HG02763 (cell line): ENCODE measurements at regions not wholly inside any gene's neighbourhood (a gene's known extent, or its start where the extent isn't known, plus 50 kb on each side); places are given as distances from the start of the nearest gene placed in this dataset.
"Not testable (repeated sequence)": the region's sequence is repeated elsewhere in the genome, so short reads cannot be mapped to it uniquely, and the experiment has no call there.

ENCODE experiments used
- ATAC-seq: cut with Tn5 transposase; IDR thresholded peaks from one replicate; pipeline ENCODE4 v1.9.1; 2021; ENCODE audit warnings: mild to moderate bottlenecking, moderate library complexity; ENCODE audit not compliant: unreplicated experiment

DNA sequence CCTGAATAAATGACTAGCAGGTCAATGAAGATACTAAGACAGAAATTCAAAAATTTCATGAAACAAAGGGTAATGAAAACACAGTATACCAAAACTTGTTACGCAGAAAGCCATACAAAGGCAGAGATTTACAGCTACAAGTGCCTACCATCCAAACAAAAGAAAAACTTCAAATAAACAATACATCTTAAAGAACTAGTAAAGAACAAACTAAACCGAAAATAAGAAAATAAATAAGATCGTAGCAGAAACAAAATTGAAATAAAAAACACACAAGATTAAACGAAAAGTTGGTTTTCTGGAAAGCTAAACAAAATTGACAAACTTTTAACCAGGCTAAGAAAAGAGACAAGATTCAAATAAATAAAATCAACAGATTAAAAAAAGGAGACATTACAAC, 51.5 kb downstream of the VPREB1 start:
- not testable (repeated sequence) for ATAC-seq

DNA sequence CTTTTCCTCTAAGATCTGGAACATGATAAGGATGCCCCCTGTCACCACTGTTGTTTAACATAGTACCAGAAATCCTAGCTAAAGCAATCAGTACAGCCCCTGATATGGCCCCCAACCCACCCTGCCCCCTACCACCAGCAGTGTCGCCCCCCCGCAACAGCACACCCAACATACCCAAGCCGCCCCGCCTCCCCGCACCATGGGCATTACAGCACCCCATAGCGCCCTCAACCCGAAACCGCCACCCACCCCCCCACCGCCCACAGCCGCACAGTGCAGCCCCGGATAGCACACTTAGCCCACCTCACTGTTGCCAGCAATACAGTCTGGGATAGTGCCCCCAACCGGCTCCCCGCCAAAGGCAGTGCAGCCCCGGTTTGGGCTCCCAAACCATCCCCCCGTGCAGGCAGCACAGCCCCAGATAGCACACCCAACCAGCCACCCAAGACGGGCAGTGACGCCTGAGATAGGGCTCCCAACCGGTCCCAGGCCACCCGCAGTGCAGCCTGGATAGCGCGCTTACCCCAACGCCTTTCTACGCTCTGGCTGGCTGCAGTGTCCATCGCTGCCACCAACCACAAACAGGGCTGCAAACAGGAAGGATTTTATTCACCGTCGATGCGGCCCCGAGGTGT, 52.7 kb downstream of the VPREB1 start:
- not testable (repeated sequence) for ATAC-seq

DNA sequence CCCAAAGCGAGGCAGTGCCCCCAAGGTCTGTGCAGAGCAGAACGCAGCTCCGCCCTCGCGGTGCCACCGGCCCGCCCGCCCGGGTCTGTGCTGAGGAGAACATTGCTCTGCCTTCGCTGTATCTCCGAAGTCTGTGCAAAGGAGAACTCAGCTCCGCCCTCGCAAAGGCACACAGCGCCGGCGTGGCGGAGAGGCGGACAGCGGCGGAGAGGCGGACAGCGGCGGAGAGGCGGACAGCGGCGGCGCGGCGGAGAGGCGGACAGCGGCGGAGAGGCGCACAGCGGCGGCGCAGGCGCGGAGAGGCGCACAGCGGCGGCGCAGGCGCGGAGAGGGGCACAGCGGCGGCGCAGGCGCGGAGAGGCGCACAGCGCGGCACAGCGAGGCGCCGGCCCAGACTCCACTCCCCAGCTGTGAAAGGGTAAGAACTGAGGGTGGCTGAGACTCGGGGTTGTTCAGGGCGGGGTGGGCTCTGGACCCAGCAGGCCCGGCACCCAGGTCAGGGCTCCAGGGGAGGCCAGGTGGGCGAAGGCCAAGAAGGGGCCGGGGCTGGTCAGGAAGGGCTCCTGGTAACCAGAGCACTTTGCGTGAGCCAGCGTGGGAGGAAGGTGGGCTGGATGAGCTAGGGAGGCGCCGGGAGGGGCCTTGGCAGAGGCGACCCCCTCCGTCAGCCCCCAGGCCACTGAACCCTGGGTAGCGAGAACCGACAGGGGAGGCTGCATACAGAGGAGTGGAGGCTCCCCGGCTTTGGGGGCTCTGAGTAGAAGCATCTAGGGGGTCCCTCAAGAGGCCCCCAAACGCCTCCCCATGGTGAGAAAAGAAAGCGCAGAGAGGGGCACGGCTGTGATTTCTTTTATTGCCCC, 53.4 kb downstream of the VPREB1 start:
- peak; percentile 95 for ATAC-seq

DNA sequence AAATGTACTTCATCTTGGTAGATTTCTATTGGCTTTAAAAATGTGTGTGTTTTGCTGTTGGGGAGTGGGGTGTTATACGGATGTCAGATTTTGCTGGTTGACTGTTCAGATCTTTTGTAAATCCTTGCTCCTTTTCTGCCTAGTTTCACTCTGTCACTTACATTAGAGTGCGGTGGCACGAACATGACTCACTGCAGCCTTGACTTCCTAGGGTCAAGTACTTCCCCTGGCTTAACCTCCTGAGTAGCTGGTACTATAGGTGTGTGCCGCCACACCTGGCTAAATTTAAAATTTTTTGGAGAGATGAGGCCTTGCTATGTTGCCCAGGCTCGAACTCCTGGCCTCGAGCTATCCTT, 54.0 kb downstream of the VPREB1 start:
- ATAC-seq, result not testable (repeated sequence)

DNA sequence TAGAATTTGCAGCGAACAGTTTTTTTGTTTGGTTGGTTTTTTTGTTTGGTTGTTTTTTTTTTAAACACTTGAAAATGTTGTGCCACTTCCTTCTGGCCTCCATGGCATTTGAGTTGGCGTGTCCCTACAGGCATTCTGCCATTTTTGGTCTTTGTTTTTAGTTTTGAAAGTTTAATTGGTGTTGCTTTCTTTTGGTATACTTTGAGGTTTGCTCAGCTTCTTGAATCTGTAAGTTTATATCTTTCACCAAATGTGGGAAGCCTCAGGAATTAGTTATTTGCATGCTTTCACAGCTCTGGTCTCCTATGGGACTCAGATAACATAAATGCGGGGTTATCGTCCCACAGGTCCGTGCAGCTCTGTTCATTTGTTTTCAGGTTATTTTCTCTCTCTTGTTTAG, 55.9 kb downstream of the VPREB1 start:
- ATAC-seq, result not testable (repeated sequence)

DNA sequence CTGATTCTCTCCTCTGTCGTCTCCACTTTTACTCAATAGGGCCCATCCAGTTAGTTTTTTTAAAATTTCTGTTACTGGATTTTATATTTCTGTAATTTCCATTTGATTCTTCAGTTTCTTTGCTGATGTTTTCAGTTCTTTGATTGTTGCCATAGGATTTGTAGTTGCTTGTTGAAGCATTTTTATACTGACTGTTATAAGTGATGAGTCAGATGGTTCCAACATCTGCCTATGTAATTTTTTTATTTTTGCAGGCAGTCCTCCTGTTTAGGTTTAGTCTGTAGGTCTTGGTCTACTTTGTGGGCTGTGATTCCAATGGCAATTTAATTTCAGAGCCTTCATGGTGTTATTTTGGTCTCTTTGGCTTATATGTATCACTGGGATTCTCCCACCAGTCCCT, 56.4 kb downstream of the VPREB1 start:
- not testable (repeated sequence) for ATAC-seq

DNA sequence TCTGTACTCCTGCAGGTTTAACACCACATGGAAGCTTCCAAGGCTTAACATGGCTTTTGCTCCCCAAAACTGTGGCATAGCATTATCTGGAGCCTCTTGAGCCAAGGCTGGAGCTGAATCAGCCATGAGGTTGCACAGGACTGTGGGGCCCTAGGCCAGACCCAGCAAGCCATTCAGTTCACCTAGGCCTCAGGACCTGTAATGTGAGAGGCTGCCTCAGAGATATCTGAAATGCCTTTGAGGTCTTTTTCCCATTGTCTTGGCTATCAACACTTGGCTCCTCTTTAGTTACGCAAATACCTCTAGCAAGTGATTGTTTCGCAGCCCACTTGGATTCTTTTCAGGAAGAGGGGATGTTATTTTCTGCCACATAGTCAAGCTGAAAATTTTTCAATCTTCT, 72.0 kb downstream of the VPREB1 start:
- ATAC-seq, result no peak

DNA sequence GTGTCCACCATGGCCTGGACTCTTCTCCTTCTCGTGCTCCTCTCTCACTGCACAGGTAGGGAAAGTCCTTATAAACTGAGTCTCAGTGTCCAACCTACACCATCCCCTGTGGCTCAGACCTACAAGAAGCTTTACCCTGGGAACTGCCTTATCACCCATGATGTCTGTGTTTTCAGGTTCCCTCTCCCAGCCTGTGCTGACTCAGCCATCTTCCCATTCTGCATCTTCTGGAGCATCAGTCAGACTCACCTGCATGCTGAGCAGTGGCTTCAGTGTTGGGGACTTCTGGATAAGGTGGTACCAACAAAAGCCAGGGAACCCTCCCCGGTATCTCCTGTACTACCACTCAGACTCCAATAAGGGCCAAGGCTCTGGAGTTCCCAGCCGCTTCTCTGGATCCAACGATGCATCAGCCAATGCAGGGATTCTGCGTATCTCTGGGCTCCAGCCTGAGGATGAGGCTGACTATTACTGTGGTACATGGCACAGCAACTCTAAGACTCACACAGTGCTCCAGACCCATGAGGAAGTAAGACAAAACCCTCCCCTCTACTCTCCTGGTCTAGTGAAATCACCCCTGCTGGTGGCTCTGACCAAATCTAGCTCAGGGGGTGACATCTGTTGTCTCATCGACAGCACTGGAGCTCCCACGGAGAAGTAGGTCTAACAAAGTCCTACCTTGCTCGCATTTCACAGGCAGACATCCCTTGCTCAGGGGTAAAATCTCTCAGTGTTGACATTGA, 74.3 kb downstream of the VPREB1 start:
- ATAC-seq, result no peak

DNA sequence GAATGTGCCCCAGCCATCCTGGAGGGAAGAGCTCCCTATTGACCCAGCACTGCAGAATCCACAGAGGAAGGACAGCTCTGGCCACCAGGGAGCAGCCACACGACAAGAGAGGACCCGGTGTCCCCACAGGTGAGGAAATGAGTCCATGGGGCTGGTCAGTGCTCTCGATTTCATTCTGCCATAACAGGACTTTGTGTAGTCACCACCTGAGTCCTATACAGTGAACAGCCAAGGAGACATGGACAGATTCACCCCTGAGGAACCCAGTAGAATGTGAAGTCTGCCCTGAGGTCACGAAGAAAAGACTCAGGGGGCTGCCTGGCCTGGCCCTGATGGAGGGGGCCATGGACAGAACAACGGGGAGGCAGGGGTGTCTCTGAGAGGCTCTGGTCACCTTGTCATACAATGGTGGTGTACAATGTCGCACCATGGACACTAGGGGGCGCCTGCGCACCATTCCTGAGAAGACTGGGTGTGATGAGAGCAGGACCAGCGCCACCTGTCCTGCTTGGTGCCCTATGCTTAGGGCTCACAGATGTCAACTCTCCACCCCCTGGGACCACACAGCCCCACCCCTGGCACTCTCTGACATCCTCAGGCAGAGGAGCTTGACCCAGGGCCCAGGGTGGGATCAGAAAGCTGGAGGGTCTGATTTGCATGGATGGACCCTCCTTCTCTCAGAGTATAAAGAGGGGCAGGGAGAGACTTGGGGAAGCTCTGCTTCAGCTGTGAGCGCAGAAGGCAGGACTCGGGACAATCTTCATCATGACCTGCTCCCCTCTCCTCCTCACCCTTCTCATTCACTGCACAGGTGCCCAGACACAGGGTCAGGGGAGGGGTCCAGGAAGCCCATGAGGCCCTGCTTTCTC, 77.4 kb downstream of the VPREB1 start:
- peak; percentile 74 for ATAC-seq

DNA sequence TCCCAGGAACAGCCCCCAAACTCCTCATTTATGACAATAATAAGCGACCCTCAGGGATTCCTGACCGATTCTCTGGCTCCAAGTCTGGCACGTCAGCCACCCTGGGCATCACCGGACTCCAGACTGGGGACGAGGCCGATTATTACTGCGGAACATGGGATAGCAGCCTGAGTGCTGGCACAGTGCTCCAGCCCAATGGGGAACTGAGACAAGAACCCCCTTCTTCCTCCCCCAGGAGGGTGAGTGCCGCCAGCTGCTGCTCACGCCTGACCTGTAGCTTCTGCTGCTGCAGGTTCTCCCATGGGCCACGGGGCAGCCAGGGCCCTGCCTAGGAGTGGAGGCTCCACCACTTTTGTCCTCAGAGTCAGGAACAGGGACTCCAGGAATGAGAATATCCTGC, 78.2 kb downstream of the VPREB1 start:
- ATAC-seq, result no peak

DNA sequence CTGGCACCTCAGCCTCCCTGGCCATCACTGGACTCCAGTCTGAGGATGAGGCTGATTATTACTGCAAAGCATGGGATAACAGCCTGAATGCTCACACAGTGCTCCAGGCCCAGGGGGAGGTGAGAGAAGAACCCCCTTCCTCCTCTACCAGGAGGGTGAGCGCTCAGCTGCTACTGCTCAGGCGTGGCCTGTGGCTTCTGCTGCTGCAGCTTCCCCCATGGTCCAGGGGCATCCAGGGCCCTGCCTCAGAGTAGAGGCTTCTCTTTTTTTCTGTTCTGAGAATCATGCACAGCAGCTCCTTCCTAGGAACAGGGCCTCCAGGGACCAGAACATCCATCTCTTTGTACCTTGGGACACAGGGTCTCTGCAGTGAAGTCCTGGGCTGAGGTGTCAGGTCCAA, 83.1 kb downstream of the VPREB1 start:
- no peak for ATAC-seq

DNA sequence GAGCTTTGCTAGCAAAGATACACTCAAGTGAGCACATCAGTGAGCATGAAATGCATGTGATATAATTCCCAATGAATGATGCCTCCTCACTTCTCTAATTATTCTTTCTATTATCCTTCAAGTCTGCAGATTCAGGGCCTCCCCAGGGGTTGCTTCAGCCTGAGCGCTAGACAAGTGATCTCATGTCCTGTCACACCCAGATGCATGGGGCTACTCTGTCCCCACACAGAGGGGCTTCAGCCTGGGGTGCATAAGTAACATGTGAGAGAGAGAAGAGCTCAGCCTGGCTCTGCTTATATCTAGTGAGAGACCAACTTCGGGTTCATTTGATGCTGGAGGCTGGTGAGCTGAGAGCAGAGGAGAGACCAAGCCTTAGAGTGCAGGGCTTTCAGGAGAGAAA, 85.2 kb downstream of the VPREB1 start:
- no peak for ATAC-seq

DNA sequence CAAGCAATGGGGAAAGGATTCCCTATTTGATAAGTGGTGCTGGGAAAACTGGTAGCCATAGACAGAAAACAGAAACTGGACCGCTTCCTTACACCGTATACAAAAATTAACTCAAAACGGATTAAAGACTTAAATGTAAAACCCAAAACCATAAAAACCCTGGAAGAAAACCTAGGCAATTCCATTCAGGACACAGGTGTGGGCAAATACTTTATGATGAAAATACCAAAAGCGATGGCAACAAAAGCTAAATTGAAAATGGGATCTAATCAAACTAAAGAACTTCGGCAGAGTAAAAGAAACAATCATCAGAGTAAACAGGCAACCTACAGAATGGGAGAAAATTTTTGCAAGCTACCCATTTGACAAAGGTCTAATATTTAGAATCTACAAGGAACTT, 91.1 kb downstream of the VPREB1 start:
- not testable (repeated sequence) for ATAC-seq

DNA sequence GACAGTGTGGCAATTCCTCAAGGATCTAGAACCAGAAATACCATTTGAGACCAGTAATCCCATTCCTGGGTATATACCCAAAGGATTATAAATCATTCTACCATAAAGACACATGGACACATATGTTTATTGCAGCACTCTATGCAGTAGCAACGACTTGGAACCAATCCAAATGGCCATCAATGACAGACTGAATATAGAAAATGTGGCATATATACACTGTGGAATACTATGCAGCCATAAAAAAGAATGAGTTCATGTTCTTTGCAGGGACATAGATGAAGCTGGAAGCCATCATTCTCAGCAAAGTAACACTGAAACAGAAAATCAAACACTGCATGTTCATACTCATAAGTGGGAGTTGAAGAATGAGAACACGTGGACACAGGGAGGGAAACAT, 91.7 kb downstream of the VPREB1 start:
- ATAC-seq, result not testable (repeated sequence)

DNA sequence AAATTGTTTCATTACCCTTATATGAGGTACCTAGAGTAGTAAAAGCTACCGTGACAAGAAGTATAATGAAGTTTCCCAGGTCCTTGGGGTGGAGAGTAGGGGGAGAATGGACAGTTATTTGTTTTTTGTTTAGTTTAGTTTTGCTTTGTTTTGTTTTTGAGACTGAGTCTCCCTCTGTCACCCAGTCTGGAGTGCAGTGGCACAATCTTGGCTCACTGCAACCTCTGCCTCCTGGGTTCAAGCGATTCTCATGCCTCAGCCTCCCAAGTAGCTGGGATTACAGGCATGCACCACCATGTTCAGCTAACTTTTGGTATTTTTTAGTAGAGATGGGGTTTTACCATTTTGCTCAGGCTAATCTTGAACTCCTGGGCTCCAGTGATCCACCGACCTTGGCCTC, 94.2 kb downstream of the VPREB1 start:
- ATAC-seq, result not testable (repeated sequence)

DNA sequence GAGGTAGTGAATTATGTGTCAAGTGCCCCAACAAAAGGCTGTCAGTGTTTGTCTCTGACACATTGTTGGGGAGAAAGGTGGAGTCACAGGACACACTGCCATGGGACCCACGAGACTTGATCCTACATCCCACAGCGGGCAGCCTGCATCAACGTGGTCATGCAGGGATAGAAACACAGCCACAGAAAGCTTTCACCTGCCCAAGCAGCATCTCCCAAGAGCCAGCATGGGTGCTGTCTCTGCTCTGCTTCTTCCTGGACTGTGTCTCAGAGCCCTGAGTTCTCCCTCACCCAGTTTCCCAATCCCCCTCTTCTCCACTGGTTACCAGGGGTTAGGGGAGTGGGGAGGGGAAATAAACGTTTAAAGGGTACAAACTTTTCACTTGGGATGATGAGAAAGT, 97.2 kb downstream of the VPREB1 start:
- ATAC-seq, result no peak

DNA sequence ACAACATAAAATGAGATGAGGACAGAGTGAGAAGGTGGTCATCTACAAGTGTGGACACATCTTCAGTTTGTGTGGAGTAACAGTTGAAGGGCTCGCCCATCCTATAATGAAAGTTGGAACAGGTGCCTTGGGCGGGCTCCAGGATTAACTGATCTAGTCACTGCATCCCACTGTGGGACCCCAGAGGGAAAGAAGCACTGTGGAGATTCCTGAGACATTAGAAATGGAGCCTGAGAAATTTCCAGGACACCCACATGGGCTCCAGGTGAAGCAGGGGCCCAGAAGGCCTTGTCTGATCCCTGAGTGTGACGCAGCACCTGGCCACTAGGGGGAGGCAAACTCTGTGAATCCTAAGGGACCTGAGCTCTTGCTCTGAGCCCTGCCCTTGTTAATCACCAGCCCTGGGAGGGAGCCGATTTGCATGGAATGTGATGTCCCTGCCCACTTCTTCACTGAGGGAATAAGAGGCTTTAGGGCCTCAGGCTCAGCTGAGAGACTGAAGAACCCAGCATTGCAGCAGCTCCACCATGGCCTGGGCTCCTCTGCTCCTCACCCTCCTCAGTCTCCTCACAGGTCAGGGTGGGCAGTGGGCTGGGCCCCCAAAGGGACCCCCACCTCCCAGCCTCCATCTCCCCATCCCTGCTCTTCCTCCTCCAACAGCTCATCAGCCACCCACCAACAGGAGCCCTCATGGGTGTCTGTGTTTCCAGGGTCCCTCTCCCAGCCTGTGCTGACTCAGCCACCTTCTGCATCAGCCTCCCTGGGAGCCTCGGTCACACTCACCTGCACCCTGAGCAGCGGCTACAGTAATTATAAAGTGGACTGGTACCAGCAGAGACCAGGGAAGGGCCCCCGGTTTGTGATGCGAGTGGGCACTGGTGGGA, 98.4 kb downstream of the VPREB1 start:
- no peak for ATAC-seq

DNA sequence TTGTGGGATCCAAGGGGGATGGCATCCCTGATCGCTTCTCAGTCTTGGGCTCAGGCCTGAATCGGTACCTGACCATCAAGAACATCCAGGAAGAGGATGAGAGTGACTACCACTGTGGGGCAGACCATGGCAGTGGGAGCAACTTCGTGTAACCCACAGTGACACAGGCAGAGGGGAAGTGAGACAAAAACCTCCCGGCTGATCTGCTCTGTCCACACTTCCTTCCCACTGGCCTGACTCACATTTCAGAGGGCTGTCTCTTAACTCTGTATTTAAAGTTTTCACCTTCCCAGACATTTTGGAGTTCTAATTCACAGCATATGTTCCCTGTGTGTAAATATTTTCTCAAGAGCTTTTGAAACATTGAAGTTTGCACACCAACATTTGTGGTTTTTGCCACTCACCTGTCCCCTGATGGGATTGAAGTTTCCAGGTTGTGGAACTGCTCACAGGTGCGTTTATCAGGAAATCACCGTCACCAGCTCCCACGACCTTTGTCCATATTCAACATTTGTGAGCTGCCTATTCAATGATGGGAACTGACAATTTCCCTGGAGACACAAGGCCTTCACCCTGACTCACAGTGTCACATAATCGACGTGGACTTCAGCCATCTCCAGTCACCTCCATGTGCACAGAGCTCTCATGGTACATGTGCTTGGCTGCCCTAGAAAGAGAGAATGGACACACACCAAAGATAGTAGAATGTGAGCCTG, 99.2 kb downstream of the VPREB1 start:
- no peak for ATAC-seq

DNA sequence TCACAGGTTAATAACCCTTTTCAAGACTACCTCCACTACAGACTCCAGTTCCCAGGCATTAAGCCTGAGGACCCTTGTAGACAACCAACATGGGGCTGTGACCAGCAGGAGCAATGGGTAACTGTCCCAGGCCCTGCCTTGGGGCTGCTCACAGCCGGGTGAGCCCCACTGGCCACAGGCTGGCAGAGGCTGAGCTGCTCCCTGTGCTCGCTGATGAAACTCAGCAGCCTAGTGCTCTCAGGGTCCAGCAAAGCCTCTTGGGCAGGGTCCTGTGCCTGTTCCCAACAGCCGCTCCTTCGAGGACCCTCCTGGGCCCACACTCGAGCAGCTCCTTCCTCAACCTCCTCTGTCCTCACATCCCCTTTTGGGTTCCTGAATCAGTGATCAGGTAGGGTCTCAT, 99.8 kb downstream of the VPREB1 start:
- ATAC-seq, result no peak
